GM19239 (cell line): ENCODE measurements at regions not wholly inside any gene's neighbourhood (a gene's known extent, or its start where the extent isn't known, plus 50 kb on each side); places are given as distances from the start of the nearest gene placed in this dataset.
"Not testable (repeated sequence)": the region's sequence is repeated elsewhere in the genome, so short reads cannot be mapped to it uniquely, and the experiment has no call there.

Source experiments
- DNase-seq: peaks from one replicate; pipeline ENCODE4 v3.0.0; 2011; ENCODE audit warnings: low spot score; ENCODE audit not compliant: insufficient read length
- FAIRE-seq: peaks from 2 replicates; lab custom pipeline; 2011; peaks lifted over from hg19 to GRCh38; lab: Jason Lieb, UNC

- no peak for DNase-seq
- FAIRE-seq = no peak
These were observed 55.1 kb downstream of the SOX9 start for GRCh38 chr17:72175787-72176515.

GRCh38 chr17:72176516-72176851, 55.7 kb downstream of the SOX9 start:
- FAIRE-seq = no peak
- no peak for DNase-seq

- DNase-seq = no peak
- FAIRE-seq = no peak
These were observed 56.3 kb downstream of the SOX9 start for GRCh38 chr17:72176951-72177660.

GRCh38 chr17:72177738-72178137, 56.9 kb downstream of the SOX9 start:
- DNase-seq (no peak), FAIRE-seq (no peak)

GRCh38 chr17:72182371-72182873, 61.6 kb downstream of the SOX9 start:
- FAIRE-seq (no peak), DNase-seq (no peak)

GRCh38 chr17:72183194-72183685, 62.4 kb downstream of the SOX9 start:
- DNase-seq = no peak
- FAIRE-seq = no peak

GRCh38 chr17:72184805-72185204, 64.0 kb downstream of the SOX9 start:
- no peak for DNase-seq
- no peak for FAIRE-seq

GRCh38 chr17:72185564-72185963, 64.7 kb downstream of the SOX9 start:
- FAIRE-seq (no peak), DNase-seq (no peak)

- FAIRE-seq (no peak), DNase-seq (no peak)
These were observed 66.7 kb downstream of the SOX9 start for GRCh38 chr17:72187556-72187955.

GRCh38 chr17:72188801-72189200, 68.0 kb downstream of the SOX9 start:
- DNase-seq (no peak), FAIRE-seq (no peak)

- no peak for DNase-seq
- FAIRE-seq = no peak
These were observed 69.2 kb downstream of the SOX9 start for GRCh38 chr17:72189768-72190593.

- FAIRE-seq = no peak
- DNase-seq = no peak
These were observed 70.5 kb downstream of the SOX9 start for GRCh38 chr17:72191356-72191755.

GRCh38 chr17:72191921-72192799, 71.3 kb downstream of the SOX9 start:
- DNase-seq (no peak), FAIRE-seq (no peak)

GRCh38 chr17:72192800-72193192, 72.0 kb downstream of the SOX9 start:
- no peak for DNase-seq
- FAIRE-seq = no peak

GRCh38 chr17:72193391-72194106, 72.7 kb downstream of the SOX9 start:
- DNase-seq (no peak), FAIRE-seq (no peak)

GRCh38 chr17:72194107-72194440, 73.3 kb downstream of the SOX9 start:
- FAIRE-seq, DNase-seq: not testable (repeated sequence)

- FAIRE-seq (no peak), DNase-seq (no peak)
These were observed 78.4 kb downstream of the SOX9 start for GRCh38 chr17:72199256-72199655.

GRCh38 chr17:72204742-72205141, 83.9 kb downstream of the SOX9 start:
- no peak for FAIRE-seq
- no peak for DNase-seq

GRCh38 chr17:72205357-72205756, 84.5 kb downstream of the SOX9 start:
- FAIRE-seq (no peak), DNase-seq (no peak)
